HL-60 (cell line): ENCODE measurements at regions not wholly inside any gene's neighbourhood (a gene's known extent, or its start where the extent isn't known, plus 50 kb on each side); places are given as distances from the start of the nearest gene placed in this dataset.
"Not testable (repeated sequence)": the region's sequence is repeated elsewhere in the genome, so short reads cannot be mapped to it uniquely, and the experiment has no call there.

Source experiments
- DNase-seq, 2 experiments: peaks; one replicate each; pipeline ENCODE4 v3.0.0-alpha.2; 2010 to 2020; ENCODE audit warnings: low read depth in 1 of 2, low spot score in 1 of 2
- H3K27ac ChIP-seq: fragments of 250-450 bp; sonication (Bioruptor Pico); replicated peaks from 2 replicates; pipeline ENCODE4 v1.5.1; 2020; ENCODE audit warnings: mild to moderate bottlenecking, moderate library complexity
- H3K27me3 ChIP-seq: fragments of 250-450 bp; sonication (Bioruptor Pico); 2 replicates; pipeline ENCODE4 v1.5.1; 2021; ENCODE audit warnings: mild to moderate bottlenecking, moderate library complexity; ENCODE audit not compliant: insufficient read depth, poor library complexity, severe bottlenecking
- H3K4me3 ChIP-seq: replicated peaks from 2 replicates; pipeline ENCODE4 v1.5.1; 2011; ENCODE audit warnings: mild to moderate bottlenecking, control low read depth, low read length; ENCODE audit not compliant: insufficient read depth

- not testable (repeated sequence) for H3K4me3 ChIP-seq, H3K27me3 ChIP-seq, DNase-seq, H3K27ac ChIP-seq
Observed at GRCh38 chr2:90248400-90248799, 1556.9 kb downstream of the RPIA start.

GRCh38 chr2:90250350-90250749 lies 1558.9 kb downstream of the RPIA start:
- not testable (repeated sequence) for H3K4me3 ChIP-seq, H3K27ac ChIP-seq, DNase-seq, H3K27me3 ChIP-seq

- not testable (repeated sequence) for H3K4me3 ChIP-seq, H3K27ac ChIP-seq, H3K27me3 ChIP-seq, DNase-seq
Observed at GRCh38 chr2:90251576-90251975, 1560.1 kb downstream of the RPIA start.

GRCh38 chr2:90253306-90253705 lies 1561.8 kb downstream of the RPIA start:
- not testable (repeated sequence) for H3K4me3 ChIP-seq, DNase-seq

GRCh38 chr2:90266888-90267287 lies 1575.4 kb downstream of the RPIA start:
- H3K27me3 ChIP-seq, DNase-seq, H3K4me3 ChIP-seq, H3K27ac ChIP-seq: not testable (repeated sequence)

More at GRCh38 chr2:90253306-90253705, 1561.8 kb downstream of the RPIA start:
- H3K27me3 ChIP-seq, H3K27ac ChIP-seq: not testable (repeated sequence)

GRCh38 chr2:90287751-90288150 lies 1596.3 kb downstream of the RPIA start:
- DNase-seq, H3K27me3 ChIP-seq, H3K27ac ChIP-seq: not testable (repeated sequence)

GRCh38 chr2:90288396-90288795 lies 1596.9 kb downstream of the RPIA start:
- not testable (repeated sequence) for H3K27me3 ChIP-seq, H3K27ac ChIP-seq, DNase-seq

More at GRCh38 chr2:90287751-90288150, 1596.3 kb downstream of the RPIA start:
- H3K4me3 ChIP-seq = not testable (repeated sequence)

GRCh38 chr2:90289291-90289980 lies 1598.0 kb downstream of the RPIA start:
- not testable (repeated sequence) for H3K4me3 ChIP-seq, DNase-seq, H3K27me3 ChIP-seq, H3K27ac ChIP-seq

More at GRCh38 chr2:90288396-90288795, 1596.9 kb downstream of the RPIA start:
- not testable (repeated sequence) for H3K4me3 ChIP-seq

- H3K4me3 ChIP-seq, H3K27me3 ChIP-seq, DNase-seq: not testable (repeated sequence)
Observed at GRCh38 chr2:90290701-90291100, 1599.2 kb downstream of the RPIA start.

GRCh38 chr2:90291168-90291883 lies 1599.9 kb downstream of the RPIA start:
- not testable (repeated sequence) for H3K27me3 ChIP-seq, H3K27ac ChIP-seq, DNase-seq, H3K4me3 ChIP-seq

More at GRCh38 chr2:90290701-90291100, 1599.2 kb downstream of the RPIA start:
- not testable (repeated sequence) for H3K27ac ChIP-seq

GRCh38 chr2:90291934-90292333 lies 1600.5 kb downstream of the RPIA start:
- not testable (repeated sequence) for H3K27me3 ChIP-seq, H3K4me3 ChIP-seq, DNase-seq, H3K27ac ChIP-seq

- H3K27me3 ChIP-seq, H3K27ac ChIP-seq, H3K4me3 ChIP-seq, DNase-seq: not testable (repeated sequence)
Observed at GRCh38 chr2:90292451-90292850, 1601.0 kb downstream of the RPIA start.

GRCh38 chr2:90293224-90293623 lies 1601.8 kb downstream of the RPIA start:
- DNase-seq, H3K27me3 ChIP-seq, H3K4me3 ChIP-seq, H3K27ac ChIP-seq: not testable (repeated sequence)

GRCh38 chr2:90293806-90294205 lies 1602.3 kb downstream of the RPIA start:
- not testable (repeated sequence) for H3K27ac ChIP-seq, DNase-seq, H3K4me3 ChIP-seq, H3K27me3 ChIP-seq
